ENCODE measurements at regions not wholly inside any gene's neighbourhood (a gene's known extent, or its start where the extent isn't known, plus 50 kb on each side); places are given as distances from the start of the nearest gene placed in this dataset.
"Not testable (repeated sequence)": the region's sequence is repeated elsewhere in the genome, so short reads cannot be mapped to it uniquely, and the experiment has no call there.

DNA sequence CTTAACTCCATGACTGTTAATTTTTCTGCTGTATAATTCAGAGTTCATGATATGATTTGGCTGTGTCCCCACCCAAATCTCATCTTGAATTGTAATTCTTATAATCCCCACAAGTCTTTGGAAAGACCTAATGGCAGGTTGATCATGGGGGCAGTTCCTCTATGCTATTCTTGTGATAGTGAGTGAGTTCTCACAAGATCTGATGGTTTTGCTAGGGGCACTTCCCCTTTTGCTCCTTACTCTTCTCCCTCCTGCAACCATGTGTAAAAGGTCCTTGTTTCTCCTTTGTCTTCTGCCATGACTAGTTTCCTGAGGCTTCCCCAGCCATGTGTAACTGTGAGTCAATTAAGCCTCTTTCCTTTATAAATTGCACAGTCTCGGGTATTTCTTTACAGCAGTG, 1751.9 kb downstream of the ARAP2 start:
- no peak overlapping the region for H3K4me3 Mint-ChIP-seq (ENCODE audit: unreplicated experiment)

DNA sequence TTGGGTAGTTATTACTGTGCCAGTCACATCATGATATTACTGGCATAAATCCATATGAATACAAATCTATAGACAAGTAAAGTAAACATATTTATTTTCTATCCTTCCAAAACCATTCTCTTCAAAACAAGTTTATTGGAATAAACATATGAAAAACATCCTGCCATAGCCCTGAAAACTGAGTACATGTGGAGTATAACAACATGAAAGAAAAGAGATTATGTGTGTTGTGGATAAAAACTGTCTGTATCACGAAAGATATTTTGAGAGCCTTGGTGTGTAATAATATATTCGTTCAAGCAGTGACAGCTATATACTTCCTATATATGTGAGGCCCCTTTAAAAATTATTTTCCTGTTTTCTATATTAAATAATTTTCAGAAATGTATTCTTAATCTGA, 1742.2 kb downstream of the ARAP2 start:
- Mint-ChIP-seq H3K36me3 (ENCODE audit: low read depth, unreplicated experiment) (peaks cover 2% of the 10 kb centered on the region), H3K4me1 (ENCODE audit: unreplicated experiment) (no peaks in the 10 kb centered on the region), H3K27ac (ENCODE audit: unreplicated experiment) (no peak overlapping the region), H3K9me3 (ENCODE audit: unreplicated experiment) (no peaks in the 10 kb centered on the region), H3K4me3 (ENCODE audit: unreplicated experiment) (no peak overlapping the region), H3K27me3 (ENCODE audit: unreplicated experiment) (no peaks in the 10 kb centered on the region)
- no peak for DNase-seq (ENCODE audit: low spot score)
- TF ChIP-seq, protein P1, sequence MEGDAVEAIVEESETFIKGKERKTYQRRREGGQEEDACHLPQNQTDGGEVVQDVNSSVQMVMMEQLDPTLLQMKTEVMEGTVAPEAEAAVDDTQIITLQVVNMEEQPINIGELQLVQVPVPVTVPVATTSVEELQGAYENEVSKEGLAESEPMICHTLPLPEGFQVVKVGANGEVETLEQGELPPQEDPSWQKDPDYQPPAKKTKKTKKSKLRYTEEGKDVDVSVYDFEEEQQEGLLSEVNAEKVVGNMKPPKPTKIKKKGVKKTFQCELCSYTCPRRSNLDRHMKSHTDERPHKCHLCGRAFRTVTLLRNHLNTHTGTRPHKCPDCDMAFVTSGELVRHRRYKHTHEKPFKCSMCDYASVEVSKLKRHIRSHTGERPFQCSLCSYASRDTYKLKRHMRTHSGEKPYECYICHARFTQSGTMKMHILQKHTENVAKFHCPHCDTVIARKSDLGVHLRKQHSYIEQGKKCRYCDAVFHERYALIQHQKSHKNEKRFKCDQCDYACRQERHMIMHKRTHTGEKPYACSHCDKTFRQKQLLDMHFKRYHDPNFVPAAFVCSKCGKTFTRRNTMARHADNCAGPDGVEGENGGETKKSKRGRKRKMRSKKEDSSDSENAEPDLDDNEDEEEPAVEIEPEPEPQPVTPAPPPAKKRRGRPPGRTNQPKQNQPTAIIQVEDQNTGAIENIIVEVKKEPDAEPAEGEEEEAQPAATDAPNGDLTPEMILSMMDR (IDR thresholded peaks at IDR 0.05; ENCODE audit: unreplicated experiment) = no peak

More for the DNA sequence above, 1751.9 kb downstream of the ARAP2 start:
- DNase-seq (ENCODE audit: low spot score) = no peak
- Mint-ChIP-seq H3K9me3 (ENCODE audit: unreplicated experiment) (no peaks in the 10 kb centered on the region), H3K27me3 (ENCODE audit: unreplicated experiment) (no peaks in the 10 kb centered on the region), H3K36me3 (ENCODE audit: low read depth, unreplicated experiment) (no peaks in the 10 kb centered on the region), H3K4me1 (ENCODE audit: unreplicated experiment) (no peaks in the 10 kb centered on the region), H3K27ac (ENCODE audit: unreplicated experiment) (no peak overlapping the region)
- TF ChIP-seq, protein P1 (IDR thresholded peaks at IDR 0.05; ENCODE audit: unreplicated experiment) = no peak

DNA sequence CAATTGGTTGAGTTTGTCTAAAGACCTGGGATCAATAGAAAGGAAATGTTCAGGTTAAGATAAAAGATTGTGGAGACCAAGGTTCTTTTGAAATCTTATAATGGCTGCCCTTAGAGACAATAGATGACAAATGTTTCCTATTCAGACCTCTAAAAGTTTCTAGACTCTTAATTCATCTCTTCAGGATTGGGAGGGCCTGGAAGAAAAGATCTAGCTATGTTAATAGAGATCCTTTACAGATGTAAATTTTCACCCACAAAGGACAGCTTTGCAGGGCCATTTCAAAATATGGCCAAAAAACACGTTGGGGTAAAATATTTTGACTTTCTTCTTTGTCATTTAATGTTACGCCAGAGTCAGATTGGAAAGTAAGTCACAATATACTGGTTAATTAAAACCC, 1739.6 kb downstream of the ARAP2 start:
- DNase-seq (ENCODE audit: low spot score); H3K27me3 Mint-ChIP-seq (ENCODE audit: unreplicated experiment); H3K27ac Mint-ChIP-seq (ENCODE audit: unreplicated experiment): not testable (repeated sequence)

DNA sequence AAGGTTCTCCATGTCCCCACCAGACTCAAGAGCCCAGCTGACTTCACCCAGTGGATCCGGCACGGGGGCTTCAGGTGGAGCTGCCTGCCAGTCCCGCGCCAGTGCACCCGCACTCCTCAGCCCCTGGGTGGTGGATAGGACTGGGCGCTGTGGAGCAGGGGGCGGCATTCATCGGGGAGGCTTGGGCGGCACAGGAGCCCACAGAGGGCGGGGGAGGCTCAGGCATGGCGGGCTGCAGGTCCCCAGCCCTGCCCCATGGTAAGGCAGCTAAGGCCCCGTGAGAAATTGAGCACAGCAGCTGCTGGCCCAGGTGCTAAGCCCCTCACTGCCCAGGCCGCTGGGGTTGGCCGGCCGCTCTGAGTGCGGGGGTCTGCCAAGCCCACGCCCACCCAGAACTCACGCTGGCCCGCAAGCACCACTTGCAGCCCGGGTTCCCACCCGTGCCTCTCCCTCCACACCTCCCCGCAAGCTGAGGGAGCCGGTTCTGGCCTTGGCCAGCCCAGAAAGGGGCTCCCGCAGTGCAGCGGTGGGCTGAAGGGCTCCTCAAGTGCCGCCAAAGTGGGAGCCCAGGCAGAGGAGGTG, 1737.7 kb downstream of the ARAP2 start:
- H3K4me1 Mint-ChIP-seq (ENCODE audit: unreplicated experiment); H3K27me3 Mint-ChIP-seq (ENCODE audit: unreplicated experiment); H3K9me3 Mint-ChIP-seq (ENCODE audit: unreplicated experiment); H3K36me3 Mint-ChIP-seq (ENCODE audit: low read depth, unreplicated experiment); H3K27ac Mint-ChIP-seq (ENCODE audit: unreplicated experiment); DNase-seq (ENCODE audit: low spot score); H3K4me3 Mint-ChIP-seq (ENCODE audit: unreplicated experiment): not testable (repeated sequence)

More for the DNA sequence above, 1739.6 kb downstream of the ARAP2 start:
- H3K4me1 Mint-ChIP-seq (ENCODE audit: unreplicated experiment); H3K4me3 Mint-ChIP-seq (ENCODE audit: unreplicated experiment); H3K9me3 Mint-ChIP-seq (ENCODE audit: unreplicated experiment); H3K36me3 Mint-ChIP-seq (ENCODE audit: low read depth, unreplicated experiment): not testable (repeated sequence)

DNA sequence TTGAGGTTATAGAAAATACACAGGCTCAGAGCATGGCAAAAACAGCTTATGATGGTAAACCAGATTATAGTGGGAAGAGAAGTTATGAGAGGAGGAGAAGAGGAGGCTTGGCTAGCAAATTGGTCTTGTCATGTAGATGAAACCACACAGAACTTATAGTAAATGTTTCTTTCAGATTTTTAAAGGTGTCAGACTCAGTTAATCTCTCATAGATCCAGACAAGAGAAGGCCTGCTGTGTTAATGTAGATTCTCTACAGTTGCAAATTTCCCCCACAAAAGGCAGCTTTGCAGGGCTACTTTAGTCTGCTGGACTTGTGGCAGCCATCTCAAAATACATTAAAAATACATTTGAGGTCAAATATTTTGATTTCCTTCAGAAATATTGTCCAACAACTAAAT, 1731.7 kb downstream of the ARAP2 start:
- peaks cover 6% of the 10 kb centered on the region for H3K27me3 Mint-ChIP-seq (ENCODE audit: unreplicated experiment)
- TF ChIP-seq, protein P1 (IDR thresholded peaks at IDR 0.05; ENCODE audit: unreplicated experiment) = no peak
- no peak for DNase-seq (ENCODE audit: low spot score)
- H3K36me3 Mint-ChIP-seq (ENCODE audit: low read depth, unreplicated experiment) = no peaks in the 10 kb centered on the region
- H3K9me3 Mint-ChIP-seq (ENCODE audit: unreplicated experiment) = no peaks in the 10 kb centered on the region
- H3K4me1 Mint-ChIP-seq (ENCODE audit: unreplicated experiment) = no peaks in the 10 kb centered on the region
- no peak overlapping the region for H3K4me3 Mint-ChIP-seq (ENCODE audit: unreplicated experiment)
- no peak overlapping the region for H3K27ac Mint-ChIP-seq (ENCODE audit: unreplicated experiment)

DNA sequence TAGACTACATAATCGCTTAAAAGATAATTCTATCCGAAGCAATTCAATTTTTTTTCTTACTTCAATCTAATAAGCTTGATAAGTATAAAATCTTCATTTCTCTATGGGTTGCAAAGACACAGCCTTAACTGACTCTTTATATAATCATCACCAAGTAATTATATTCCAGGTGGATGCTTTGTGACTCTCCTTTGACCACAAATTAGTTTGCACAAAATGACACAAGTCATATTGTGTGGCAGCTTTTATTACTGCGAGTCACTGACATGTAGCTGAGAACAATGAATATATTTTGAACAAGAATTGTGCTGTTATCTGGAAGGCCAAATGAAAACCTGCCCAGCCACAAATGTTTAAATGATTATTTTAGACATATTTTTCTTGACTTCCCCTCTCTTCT, 1727.8 kb downstream of the ARAP2 start:
- H3K36me3 Mint-ChIP-seq (ENCODE audit: low read depth, unreplicated experiment) = no peaks in the 10 kb centered on the region
- H3K27me3 Mint-ChIP-seq (ENCODE audit: unreplicated experiment) = peaks cover 7% of the 10 kb centered on the region
- H3K4me3 Mint-ChIP-seq (ENCODE audit: unreplicated experiment) = no peak overlapping the region
- TF ChIP-seq, protein P1 (IDR thresholded peaks at IDR 0.05; ENCODE audit: unreplicated experiment) = no peak
- peaks cover 7% of the 10 kb centered on the region for H3K4me1 Mint-ChIP-seq (ENCODE audit: unreplicated experiment)
- no peak overlapping the region for H3K27ac Mint-ChIP-seq (ENCODE audit: unreplicated experiment)
- H3K9me3 Mint-ChIP-seq (ENCODE audit: unreplicated experiment) = peaks cover 4% of the 10 kb centered on the region
- no peak for DNase-seq (ENCODE audit: low spot score)

Measured in endothelial cell (in vitro differentiated cells).